HUES48 (cell line): ENCODE measurements at regions not wholly inside any gene's neighbourhood (a gene's known extent, or its start where the extent isn't known, plus 50 kb on each side); places are given as distances from the start of the nearest gene placed in this dataset.

Source experiments
- H3K27ac ChIP-seq: one replicate; pipeline ENCODE4 v1.7.0; 2013; ENCODE audit warnings: low read depth, low read length, inconsistent platforms
- H3K27me3 ChIP-seq: 2 replicates; pipeline ENCODE4 v1.6.1; 2013; ENCODE audit warnings: mild to moderate bottlenecking, low read length; ENCODE audit not compliant: control insufficient read depth, insufficient read depth
- H3K36me3 ChIP-seq: 2 replicates; pipeline ENCODE4 v1.6.1; 2013; ENCODE audit warnings: low read length; ENCODE audit not compliant: control insufficient read depth, insufficient read depth
- H3K4me1 ChIP-seq: 2 replicates; pipeline ENCODE4 v1.6.1; 2013; ENCODE audit warnings: mild to moderate bottlenecking, low read length; ENCODE audit not compliant: control insufficient read depth, insufficient read depth
- H3K4me3 ChIP-seq: 2 replicates; pipeline ENCODE4 v1.5.1; 2013; ENCODE audit warnings: mild to moderate bottlenecking, low read depth, low read length
- H3K9ac ChIP-seq: 2 replicates; pipeline ENCODE4 v1.6.1; 2013; ENCODE audit warnings: mild to moderate bottlenecking, low read depth, low read length, moderate library complexity
- H3K9me3 ChIP-seq: 2 replicates; pipeline ENCODE4 v1.6.1; 2013; ENCODE audit warnings: low read length; ENCODE audit not compliant: control insufficient read depth, insufficient read depth

- Histone ChIP-seq H3K9ac (no peak overlapping the region), H3K36me3 (no peaks in the 10 kb centered on the region), H3K9me3 (no peaks in the 10 kb centered on the region), H3K4me1 (no peaks in the 10 kb centered on the region), H3K27me3 (no peaks in the 10 kb centered on the region), H3K27ac (no peak overlapping the region), H3K4me3 (no peak overlapping the region)
Observed at GRCh38 chr7:124672011-124672410, 93.6 kb downstream of the GPR37 start.

GRCh38 chr7:124667312-124668153, 98.1 kb downstream of the GPR37 start:
- no peak overlapping the region for H3K9ac ChIP-seq
- no peak overlapping the region for H3K27ac ChIP-seq
- no peaks in the 10 kb centered on the region for H3K36me3 ChIP-seq
- H3K4me1 ChIP-seq: no peaks in the 10 kb centered on the region
- no peak overlapping the region for H3K4me3 ChIP-seq
- H3K27me3 ChIP-seq: no peaks in the 10 kb centered on the region
- no peaks in the 10 kb centered on the region for H3K9me3 ChIP-seq

- Histone ChIP-seq H3K27me3 (no peaks in the 10 kb centered on the region), H3K27ac (no peak overlapping the region), H3K9ac (no peak overlapping the region), H3K4me3 (no peak overlapping the region), H3K4me1 (no peaks in the 10 kb centered on the region), H3K9me3 (no peaks in the 10 kb centered on the region), H3K36me3 (no peaks in the 10 kb centered on the region)
Observed at GRCh38 chr7:124662937-124663336, 102.7 kb downstream of the GPR37 start.

- H3K27ac ChIP-seq: no peak overlapping the region
- no peaks in the 10 kb centered on the region for H3K36me3 ChIP-seq
- H3K9me3 ChIP-seq: no peaks in the 10 kb centered on the region
- no peak overlapping the region for H3K4me3 ChIP-seq
- no peaks in the 10 kb centered on the region for H3K27me3 ChIP-seq
- no peaks in the 10 kb centered on the region for H3K4me1 ChIP-seq
- H3K9ac ChIP-seq: no peak overlapping the region
Observed at GRCh38 chr7:124662372-124662771, 103.2 kb downstream of the GPR37 start.

- Histone ChIP-seq H3K27ac (no peak overlapping the region), H3K36me3 (no peaks in the 10 kb centered on the region), H3K9ac (no peak overlapping the region), H3K4me1 (no peaks in the 10 kb centered on the region), H3K4me3 (no peak overlapping the region), H3K27me3 (no peaks in the 10 kb centered on the region), H3K9me3 (no peaks in the 10 kb centered on the region)
Observed at GRCh38 chr7:124655990-124656389, 109.6 kb downstream of the GPR37 start.

- Histone ChIP-seq H3K9me3 (no peaks in the 10 kb centered on the region), H3K4me1 (no peaks in the 10 kb centered on the region), H3K4me3 (no peak overlapping the region), H3K36me3 (no peaks in the 10 kb centered on the region), H3K9ac (no peak overlapping the region), H3K27ac (no peak overlapping the region), H3K27me3 (no peaks in the 10 kb centered on the region)
Observed at GRCh38 chr7:124652237-124652636, 113.4 kb downstream of the GPR37 start.

GRCh38 chr7:124651136-124651535, 114.5 kb downstream of the GPR37 start:
- Histone ChIP-seq H3K9ac (no peak overlapping the region), H3K27ac (no peak overlapping the region), H3K27me3 (no peaks in the 10 kb centered on the region), H3K4me1 (no peaks in the 10 kb centered on the region), H3K9me3 (no peaks in the 10 kb centered on the region), H3K4me3 (no peak overlapping the region), H3K36me3 (no peaks in the 10 kb centered on the region)

GRCh38 chr7:124649397-124650014, 116.1 kb downstream of the GPR37 start:
- H3K27ac ChIP-seq: no peak overlapping the region
- no peak overlapping the region for H3K4me3 ChIP-seq
- H3K36me3 ChIP-seq: no peaks in the 10 kb centered on the region
- no peaks in the 10 kb centered on the region for H3K27me3 ChIP-seq
- H3K9me3 ChIP-seq: no peaks in the 10 kb centered on the region
- no peak overlapping the region for H3K9ac ChIP-seq
- H3K4me1 ChIP-seq: no peaks in the 10 kb centered on the region

GRCh38 chr7:124647630-124648306, 117.8 kb downstream of the GPR37 start:
- H3K9me3 ChIP-seq: no peaks in the 10 kb centered on the region

GRCh38 chr7:124645704-124646103, 119.9 kb downstream of the GPR37 start:
- H3K9me3 ChIP-seq: no peaks in the 10 kb centered on the region
- H3K27ac ChIP-seq: no peak overlapping the region
- H3K36me3 ChIP-seq: no peaks in the 10 kb centered on the region
- no peaks in the 10 kb centered on the region for H3K27me3 ChIP-seq
- no peak overlapping the region for H3K4me3 ChIP-seq
- H3K9ac ChIP-seq: no peak overlapping the region
- H3K4me1 ChIP-seq: no peaks in the 10 kb centered on the region

More at GRCh38 chr7:124647630-124648306, 117.8 kb downstream of the GPR37 start:
- Histone ChIP-seq H3K9ac (no peak overlapping the region), H3K27me3 (no peaks in the 10 kb centered on the region), H3K36me3 (no peaks in the 10 kb centered on the region), H3K27ac (no peak overlapping the region), H3K4me1 (no peaks in the 10 kb centered on the region), H3K4me3 (no peak overlapping the region)

GRCh38 chr7:124643311-124643811, 122.2 kb downstream of the GPR37 start:
- H3K9me3 ChIP-seq: no peaks in the 10 kb centered on the region
- no peak overlapping the region for H3K9ac ChIP-seq
- H3K27ac ChIP-seq: no peak overlapping the region
- H3K27me3 ChIP-seq: no peaks in the 10 kb centered on the region
- H3K36me3 ChIP-seq: no peaks in the 10 kb centered on the region
- H3K4me1 ChIP-seq: no peaks in the 10 kb centered on the region
- no peak overlapping the region for H3K4me3 ChIP-seq
